ENCODE measurements at regions not wholly inside any gene's neighbourhood (a gene's known extent, or its start where the extent isn't known, plus 50 kb on each side); places are given as distances from the start of the nearest gene placed in this dataset.
"Not testable (repeated sequence)": the region's sequence is repeated elsewhere in the genome, so short reads cannot be mapped to it uniquely, and the experiment has no call there.

GRCh38 chr5:124889850-124890249, 143.4 kb upstream of the ZNF608 start:
- WGBS (ENCODE audit: low lambda C conversion rate), result 67% methylated on average over 5 of the region's 5 CpGs
- peaks cover 26% of the 10 kb centered on the region for H3K4me1 ChIP-seq (ENCODE audit: insufficient read depth, low read length)
- no peaks in the 10 kb centered on the region for H3K9me3 ChIP-seq (ENCODE audit: low read length)
- intact Hi-C loops (cut with micrococcal nuclease; ENCODE audit: unreplicated experiment) (loop anchor here (2.0 kb wide), 1 partner anchor 61 kb away; no protein-coding TSS in a partner anchor), in situ Hi-C loops (cut with HindIII; ENCODE audit: extremely low pct_ligation_motif_present, low pct_unique_long_range_greater_than_20kb) (no loop called here)
- DNase-seq (ENCODE audit: low spot score), result no peak
- H3K4me3 ChIP-seq (replicated peaks in 1 of 3; ENCODE audit: insufficient read depth in 1 of 3, low read depth in 2 of 3, low read length in 3 of 3), result no peak overlapping the region
- POLR2A ChIA-PET, result no interaction called here
- no peaks in the 10 kb centered on the region for H3K36me3 ChIP-seq (replicated peaks in 1 of 2; ENCODE audit: control insufficient read depth in 1 of 2, insufficient read depth in 2 of 2, low read length in 2 of 2)
- CTCF ChIA-PET (ENCODE audit: low intra/inter-chr PET ratio, low total read pairs), result no interaction called here
- no peaks in the 10 kb centered on the region for H3K27me3 ChIP-seq (ENCODE audit: control insufficient read depth in 1 of 2, insufficient read depth in 2 of 2, low read length in 2 of 2)
- H2AFZ ChIP-seq (ENCODE audit: low read length), result no peak overlapping the region
- H3K9ac ChIP-seq (ENCODE audit: insufficient read depth, low read depth, low read length), result no peak overlapping the region
- ATAC-seq, result no peak
- TF ChIP-seq REXO4 (CRISPR knock-in tag; IDR thresholded peaks at IDR 0.05; ENCODE audit: borderline replicate concordance) (no peak), SNRNP70 (IDR thresholded peaks at IDR 0.05; ENCODE audit: low read depth, low read length) (no peak), ZNF33A (CRISPR knock-in tag; IDR thresholded peaks at IDR 0.05; ENCODE audit: borderline replicate concordance) (no peak)
- FAIRE-seq, result no peak
- no peak overlapping the region for H3K27ac ChIP-seq (ENCODE audit: extremely low read length, insufficient read depth, low read length)
- no peaks in the 10 kb centered on the region for H3K79me2 ChIP-seq (ENCODE audit: insufficient read depth, low read length)
- BruUV-seq (replicated peaks), result no TSS peak
- no peaks in the 10 kb centered on the region for H4K20me1 ChIP-seq (ENCODE audit: insufficient read depth, low read length)
- H3K4me2 ChIP-seq (ENCODE audit: low read depth, low read length), result no peak overlapping the region

GRCh38 chr5:124890442-124890841, 144.0 kb upstream of the ZNF608 start:
- H3K27me3 ChIP-seq (ENCODE audit: control insufficient read depth in 1 of 2, insufficient read depth in 2 of 2, low read length in 2 of 2); H2AFZ ChIP-seq (ENCODE audit: low read length); H3K36me3 ChIP-seq (replicated peaks in 1 of 2; ENCODE audit: control insufficient read depth in 1 of 2, insufficient read depth in 2 of 2, low read length in 2 of 2); POLR2A ChIA-PET; BruUV-seq (replicated peaks); in situ Hi-C loops (cut with HindIII; ENCODE audit: extremely low pct_ligation_motif_present, low pct_unique_long_range_greater_than_20kb); H3K4me2 ChIP-seq (ENCODE audit: low read depth, low read length); FAIRE-seq; H3K9ac ChIP-seq (ENCODE audit: insufficient read depth, low read depth, low read length); H3K27ac ChIP-seq (ENCODE audit: extremely low read length, insufficient read depth, low read length); H4K20me1 ChIP-seq (ENCODE audit: insufficient read depth, low read length); DNase-seq (ENCODE audit: low spot score); H3K79me2 ChIP-seq (ENCODE audit: insufficient read depth, low read length); intact Hi-C loops (cut with micrococcal nuclease; ENCODE audit: unreplicated experiment); CTCF ChIA-PET (ENCODE audit: low intra/inter-chr PET ratio, low total read pairs); H3K4me3 ChIP-seq (replicated peaks in 1 of 3; ENCODE audit: insufficient read depth in 1 of 3, low read depth in 2 of 3, low read length in 3 of 3); ATAC-seq; H3K9me3 ChIP-seq (ENCODE audit: low read length): not testable (repeated sequence)
- H3K4me1 ChIP-seq (ENCODE audit: insufficient read depth, low read length), result peaks cover 26% of the 10 kb centered on the region
- WGBS (ENCODE audit: low lambda C conversion rate), result 96% methylated on average over 4 of the region's 4 CpGs

Data from HepG2 (cell line).